ENCODE measurements at regions not wholly inside any gene's neighbourhood (a gene's known extent, or its start where the extent isn't known, plus 50 kb on each side); places are given as distances from the start of the nearest gene placed in this dataset.

DNA sequence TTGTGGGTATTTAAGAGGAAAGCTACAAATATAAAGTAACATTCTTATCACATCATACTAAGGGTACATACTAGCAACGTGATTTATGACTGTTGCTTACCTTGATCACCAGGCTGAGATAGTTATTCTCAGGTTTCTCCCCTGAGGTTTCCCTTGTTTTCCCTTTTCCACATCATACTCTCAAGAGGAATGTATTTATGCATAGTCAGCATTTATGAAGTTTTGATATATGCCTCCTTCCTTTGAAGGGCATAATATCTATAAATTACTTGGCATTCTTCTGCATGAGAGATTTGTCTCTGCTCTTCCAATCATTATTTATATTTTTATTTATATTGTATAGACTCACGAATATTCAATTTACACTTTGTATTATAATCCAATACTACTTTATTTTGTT is 726.7 kb upstream of the ADGRB3 start:
- TF ChIP-seq CTCF (conservative IDR thresholded peaks at IDR 0.05; ENCODE audit: low read depth, low read length) = no peak
- no peak for TF ChIP-seq EZH2phosphoT487 (IDR thresholded peaks at IDR 0.05; ENCODE audit: borderline replicate concordance, low read length)
- TF ChIP-seq EZH2 (IDR thresholded peaks at IDR 0.05; ENCODE audit: low read length, unreplicated experiment) = no peak
